Middle frontal gyrus (tissue), 1 donor: ENCODE measurements at regions not wholly inside any gene's neighbourhood (a gene's known extent, or its start where the extent isn't known, plus 50 kb on each side); places are given as distances from the start of the nearest gene placed in this dataset.

Experiments
- DNase-seq: peaks from one replicate; pipeline ENCODE4 v3.0.0-alpha.2; 2015; ENCODE audit warnings: low spot score; ENCODE audit errors: extremely low spot score

DNA sequence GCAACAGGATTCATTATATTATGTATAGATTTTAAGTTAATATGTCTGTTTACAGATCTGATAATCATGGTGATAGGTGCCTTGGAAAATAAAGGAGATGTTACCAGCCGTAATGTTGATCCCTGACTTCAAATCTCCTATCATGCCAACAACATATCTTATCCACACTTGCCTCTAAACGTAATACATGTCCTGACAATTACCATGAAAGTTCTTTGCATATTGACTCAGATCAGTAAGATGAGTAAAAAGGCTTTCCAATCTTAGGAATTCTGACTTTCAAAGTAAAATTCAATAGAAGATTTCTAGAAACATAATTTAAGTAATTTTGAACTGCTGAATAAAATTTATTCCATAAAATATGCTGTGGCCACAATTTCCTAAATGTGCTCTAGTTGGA lies 513.3 kb downstream of the ANKRD50 start:
- no peak for DNase-seq

DNA sequence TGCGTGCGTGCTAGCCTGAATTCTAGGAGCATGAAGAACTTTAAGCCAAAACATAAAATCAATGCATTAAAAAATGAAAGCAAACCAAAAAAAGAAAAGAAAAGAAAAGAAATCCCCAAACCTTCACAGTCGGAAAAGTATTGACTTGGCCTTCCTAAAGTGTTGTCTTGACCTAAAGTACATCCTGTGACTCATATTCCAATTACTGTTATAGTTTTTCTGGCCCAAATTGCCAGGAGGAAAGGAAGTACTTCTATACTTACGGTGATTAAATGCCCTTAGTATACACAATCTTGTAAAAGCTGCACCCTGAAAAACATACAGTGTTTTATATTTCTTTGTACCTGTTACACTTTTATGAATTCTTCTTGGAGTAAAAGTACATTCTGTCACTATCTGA lies 512.8 kb downstream of the ANKRD50 start:
- no peak for DNase-seq

DNA sequence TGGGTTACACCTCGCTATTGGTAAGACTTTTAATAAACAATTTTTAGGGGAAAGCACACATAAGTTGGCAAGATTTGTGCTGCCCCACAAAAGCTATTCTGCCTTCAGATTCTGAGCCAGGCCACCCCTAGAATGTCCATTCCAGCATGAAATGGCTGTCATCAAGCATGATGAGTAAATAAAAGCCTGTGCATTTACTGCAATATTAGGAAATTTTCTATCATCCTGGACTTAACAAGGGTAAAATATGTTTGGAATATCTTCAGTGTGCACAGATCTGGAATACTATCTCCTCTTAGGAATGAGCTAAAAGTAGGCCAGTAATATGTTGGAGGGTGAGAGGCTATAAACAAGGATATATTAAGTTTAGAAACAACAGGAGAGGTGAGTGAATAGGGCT lies 510.9 kb downstream of the ANKRD50 start:
- no peak for DNase-seq

- no peak for DNase-seq
These were observed 510.4 kb downstream of the ANKRD50 start for GRCh38 chr4:124202099-124202498.

DNA sequence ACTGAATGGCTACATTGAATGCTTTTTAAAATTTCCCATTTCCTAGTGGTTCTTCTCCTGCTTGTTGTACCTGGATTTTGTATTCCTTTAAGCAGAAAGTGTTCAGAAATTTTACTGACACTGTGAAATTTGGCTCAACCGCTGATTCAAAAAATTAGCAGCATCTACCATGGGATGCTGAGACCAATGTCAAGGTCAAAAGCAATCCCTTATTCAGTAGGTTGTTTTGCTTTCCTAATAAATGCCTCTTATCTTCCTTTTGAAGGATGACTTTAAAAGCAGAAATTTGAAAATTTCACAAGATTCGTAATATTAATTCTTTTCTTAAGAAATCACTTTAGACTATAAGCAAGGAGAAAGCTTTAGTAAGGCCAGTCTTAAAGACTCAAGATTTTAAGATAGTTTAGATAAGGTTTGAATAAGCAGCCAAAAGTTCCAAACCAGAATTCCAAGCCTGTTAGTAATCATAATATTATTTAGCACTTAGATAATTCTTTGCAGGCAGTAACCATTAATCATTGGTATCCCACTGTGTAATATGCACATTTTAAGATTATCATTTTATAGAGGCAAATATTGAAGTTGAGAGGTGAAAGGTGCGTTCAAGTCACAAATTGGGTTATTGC lies 508.8 kb downstream of the ANKRD50 start:
- no peak for DNase-seq

- no peak for DNase-seq
These were observed 505.5 kb downstream of the ANKRD50 start for GRCh38 chr4:124206779-124207605.

DNA sequence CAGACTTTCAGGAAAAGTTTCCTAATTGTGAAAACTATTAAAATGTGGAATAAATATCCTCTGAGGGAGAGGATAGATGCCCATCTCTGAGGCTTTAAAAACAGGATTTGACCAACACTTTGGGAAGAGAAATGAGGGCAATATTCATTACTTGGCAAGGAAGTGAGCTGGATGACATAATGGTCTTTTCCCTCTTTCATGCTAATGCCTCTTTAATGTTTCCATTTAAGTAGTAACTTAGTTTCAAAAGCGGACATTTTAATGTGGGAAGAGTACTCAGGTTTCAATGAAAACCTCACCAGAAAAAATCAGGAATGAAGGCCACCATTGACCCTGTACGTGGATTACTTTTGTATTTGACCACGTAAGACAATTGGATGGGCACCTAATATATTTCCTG lies 503.3 kb downstream of the ANKRD50 start:
- no peak for DNase-seq

DNA sequence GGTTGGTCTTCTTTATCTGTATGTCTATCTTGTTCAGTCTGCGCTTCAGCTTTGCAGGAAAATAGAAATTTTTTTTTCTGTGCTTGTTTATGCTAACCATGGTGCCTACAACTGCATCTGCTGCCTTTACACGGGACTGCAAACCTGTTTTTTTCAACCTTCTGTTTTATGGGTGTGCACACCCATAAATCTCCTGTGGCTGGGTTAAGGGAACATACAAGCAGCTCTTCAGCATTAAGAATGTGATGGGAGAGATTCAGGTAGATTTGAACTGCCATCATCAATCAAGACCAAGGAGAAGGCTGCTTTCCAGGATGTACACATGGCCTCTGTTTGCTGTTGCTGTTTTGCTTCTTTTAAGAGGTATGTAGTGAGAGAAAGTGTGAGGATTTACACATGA lies 502.9 kb downstream of the ANKRD50 start:
- no peak for DNase-seq

DNA sequence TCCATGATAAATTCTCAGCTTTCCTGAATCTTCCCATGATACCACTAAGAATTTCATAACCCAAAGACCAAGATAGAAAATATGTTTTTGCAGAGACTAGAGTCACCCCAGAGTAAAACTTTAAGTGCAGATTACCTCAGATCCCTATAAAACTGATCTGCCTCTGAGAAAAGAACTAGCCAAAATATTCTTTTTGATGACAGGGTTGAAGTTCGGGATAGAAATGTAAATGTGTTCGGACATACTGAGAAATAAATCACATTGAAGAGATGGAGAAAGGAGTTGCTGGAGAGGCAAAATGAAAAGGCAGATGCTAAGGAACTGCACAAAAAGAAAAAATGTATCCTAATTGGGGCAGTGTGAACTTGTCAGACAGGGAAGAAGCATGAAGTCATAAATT lies 501.8 kb downstream of the ANKRD50 start:
- DNase-seq, result no peak

DNA sequence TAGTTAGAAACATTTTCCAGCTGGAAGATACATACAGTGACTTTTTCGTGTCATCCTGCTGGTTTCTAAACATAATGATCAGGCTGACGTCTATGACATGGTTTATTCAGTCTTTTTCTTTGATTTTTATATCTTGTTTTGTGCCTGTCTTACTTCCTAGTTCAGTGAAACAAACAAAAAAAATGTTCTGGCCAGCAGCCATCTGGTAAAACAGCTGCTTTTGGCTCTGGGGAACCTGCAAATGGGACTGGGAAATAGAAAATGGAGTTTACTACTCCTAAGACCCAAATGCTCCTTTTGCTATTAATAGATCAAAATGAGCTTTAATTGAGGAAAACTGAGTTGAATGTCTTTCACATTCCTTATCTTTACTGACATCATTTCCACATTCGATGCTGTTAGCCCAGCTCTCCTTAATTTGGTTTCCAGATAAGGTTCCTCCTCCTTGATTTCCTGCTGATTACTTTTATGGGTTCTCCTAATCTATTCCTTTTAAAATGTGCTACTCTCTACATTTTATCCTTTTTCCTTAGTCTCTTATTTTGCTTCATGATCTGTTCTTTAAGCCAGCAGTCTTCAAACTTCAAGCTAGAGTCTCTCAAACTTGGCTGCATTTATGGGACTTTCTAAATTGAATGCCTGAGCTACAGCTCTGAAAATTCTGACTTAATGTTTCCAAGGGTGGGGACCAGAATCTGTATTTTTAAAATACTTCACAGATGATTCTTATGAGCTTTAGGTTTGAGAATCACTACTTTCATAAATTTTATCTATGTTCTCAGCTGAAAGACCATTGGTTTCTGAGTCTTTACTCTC lies 499.5 kb downstream of the ANKRD50 start:
- no peak for DNase-seq

DNA sequence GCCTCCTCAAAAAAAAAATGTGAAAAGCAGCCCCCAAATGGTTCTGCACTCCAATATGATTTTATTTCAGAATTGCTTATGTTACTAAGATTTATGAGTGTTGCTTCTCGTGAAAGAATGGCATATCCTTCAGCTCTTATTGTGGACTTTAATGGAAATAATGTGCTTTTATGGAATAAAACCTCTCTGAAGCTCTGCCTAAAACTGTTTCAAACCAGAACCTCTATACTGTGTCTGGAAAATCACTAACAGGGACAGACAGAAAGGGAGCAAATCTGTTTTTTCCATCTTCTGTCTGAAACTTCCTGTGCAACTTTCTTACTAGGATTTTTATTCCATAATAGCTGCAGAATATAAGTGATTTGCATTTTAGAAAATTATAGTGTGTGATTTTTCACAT lies 493.1 kb downstream of the ANKRD50 start:
- DNase-seq, result no peak

GRCh38 chr4:124224256-124224655 lies 488.3 kb downstream of the ANKRD50 start:
- DNase-seq, result no peak

DNA sequence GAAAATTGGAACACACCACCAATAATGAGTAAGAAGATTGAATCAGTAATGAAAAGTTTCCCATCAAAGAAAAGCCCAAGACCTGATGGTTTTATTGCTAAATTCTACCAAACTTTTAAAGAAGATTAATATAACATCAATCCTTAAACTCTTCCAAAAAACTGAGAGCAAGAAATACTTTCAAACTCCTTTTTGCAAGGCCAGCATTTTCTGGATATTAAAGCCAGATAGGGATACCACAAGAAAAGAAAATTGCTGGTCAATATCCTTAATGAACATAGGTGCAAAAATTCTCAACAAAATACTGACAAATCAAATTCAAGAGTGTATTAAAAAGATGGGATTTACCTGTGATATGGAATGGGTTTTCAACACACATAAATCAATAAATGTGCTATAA lies 484.6 kb downstream of the ANKRD50 start:
- DNase-seq, result no peak

- DNase-seq, result no peak
These were observed 482.3 kb downstream of the ANKRD50 start for GRCh38 chr4:124230268-124230667.

DNA sequence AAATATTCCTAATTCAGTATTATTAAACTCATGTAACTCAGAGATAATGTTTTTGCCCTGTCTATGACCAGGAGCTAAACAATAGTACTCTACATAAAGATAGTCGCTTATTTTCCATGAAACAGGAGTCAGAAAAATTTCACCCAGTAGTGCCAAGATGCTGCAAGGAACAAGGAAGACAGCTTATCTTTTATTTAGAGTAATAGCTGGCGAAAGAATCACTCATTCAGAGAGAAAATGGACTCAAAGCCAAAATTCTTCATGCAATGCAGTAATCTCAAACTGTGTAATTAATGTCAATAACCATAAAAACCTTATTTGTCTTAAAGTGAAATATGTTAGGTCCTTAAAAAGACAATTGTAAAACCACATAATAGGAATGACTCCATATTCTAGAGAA lies 477.8 kb downstream of the ANKRD50 start:
- no peak for DNase-seq

DNA sequence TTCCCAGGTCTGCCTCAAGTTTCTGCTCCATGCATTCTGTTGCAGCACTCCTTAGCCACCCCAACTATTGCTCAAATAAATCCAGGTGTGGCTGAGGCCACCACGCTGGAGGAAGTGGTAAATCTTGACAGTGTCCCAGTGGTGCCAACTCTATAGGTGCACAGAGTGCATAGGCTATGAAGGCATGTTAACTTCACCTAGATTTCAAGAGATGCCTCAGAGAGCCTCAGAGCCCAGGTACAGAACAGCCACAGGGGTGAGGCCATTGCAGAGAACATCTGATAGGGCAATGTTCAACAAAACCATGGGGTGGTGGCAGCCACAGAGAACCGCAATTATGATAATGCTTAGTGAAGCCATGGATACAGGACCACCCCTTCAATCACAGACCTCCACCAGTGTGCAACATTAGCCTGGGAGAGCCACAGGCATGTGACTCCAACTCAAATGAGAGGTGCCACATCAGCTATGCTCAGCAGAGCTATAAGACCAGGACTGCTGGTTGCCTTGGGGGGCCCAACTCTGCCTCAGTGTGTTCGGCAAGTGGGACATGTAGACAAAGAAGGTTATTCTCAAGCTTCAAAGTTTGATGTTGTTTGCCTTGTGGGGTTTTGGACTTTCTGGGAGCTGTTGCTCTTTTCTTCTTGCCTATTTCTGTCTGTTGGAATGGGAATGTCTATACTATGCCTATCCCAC lies 468.7 kb downstream of the ANKRD50 start:
- DNase-seq, result no peak

- DNase-seq, result no peak
These were observed 459.5 kb downstream of the ANKRD50 start for GRCh38 chr4:124253080-124253479.

DNA sequence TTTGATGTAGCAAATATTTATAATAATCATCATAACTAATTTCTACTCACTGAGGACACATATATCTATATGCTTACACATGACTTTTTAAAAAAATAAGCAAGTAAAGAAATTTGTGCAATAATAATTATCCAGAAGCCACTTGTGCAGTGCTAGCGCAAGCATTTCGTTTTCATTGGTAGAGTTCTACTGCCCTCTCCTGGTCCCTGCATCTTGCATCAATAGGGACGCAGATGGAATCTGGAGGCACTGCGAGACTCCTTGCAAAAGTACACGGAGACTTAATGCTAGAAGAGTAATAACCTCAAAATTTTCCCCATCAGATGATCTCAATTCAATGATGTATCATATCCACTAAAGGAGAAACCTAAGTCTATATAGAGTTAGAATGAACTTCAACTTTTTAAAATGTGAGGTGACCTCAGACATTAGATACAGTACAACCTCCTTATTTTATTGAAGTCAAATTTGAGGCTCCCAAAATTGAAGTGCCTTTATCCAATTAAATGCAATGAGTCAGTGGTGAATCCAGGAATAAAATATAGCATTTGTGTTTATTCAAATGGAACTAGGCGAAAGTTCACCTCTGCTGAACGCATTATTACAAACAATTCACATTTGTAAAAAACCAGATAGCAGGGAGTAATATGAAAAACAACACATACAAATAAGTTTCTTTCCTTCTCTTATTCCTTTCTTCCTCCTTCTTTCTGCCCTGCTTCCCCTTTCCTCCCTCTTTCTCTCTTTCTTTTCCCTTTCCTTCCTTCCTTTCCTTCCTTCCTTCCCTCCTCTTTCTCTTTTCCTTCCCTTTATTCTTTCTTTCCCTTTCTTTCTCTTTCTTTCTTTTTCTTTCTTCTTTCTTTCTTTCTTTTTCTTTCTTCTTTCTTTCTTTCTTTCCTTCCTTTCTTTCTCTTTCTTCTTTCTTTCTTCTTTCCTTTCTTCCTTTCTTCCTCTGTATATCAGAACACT lies 450.0 kb downstream of the ANKRD50 start:
- peak; percentile 64 for DNase-seq

DNA sequence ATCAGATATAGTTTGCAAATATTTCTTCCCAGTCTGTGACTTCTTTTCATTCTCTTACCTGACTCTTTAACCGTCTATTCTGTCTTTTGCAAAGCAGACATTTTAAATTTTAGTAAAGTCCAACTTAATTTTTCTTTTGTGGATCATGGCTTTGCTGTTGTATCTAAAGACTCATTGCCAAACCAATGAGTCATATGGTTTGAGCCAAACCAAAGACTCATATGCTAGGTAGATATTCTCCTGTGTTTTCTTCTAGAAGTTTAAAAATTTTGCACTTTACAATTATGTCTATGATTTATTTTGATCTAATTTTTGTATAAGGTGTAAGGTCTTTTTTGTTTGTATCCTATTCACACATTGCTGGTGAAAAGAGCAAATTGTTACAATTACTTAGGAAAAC lies 446.8 kb downstream of the ANKRD50 start:
- no peak for DNase-seq

DNA sequence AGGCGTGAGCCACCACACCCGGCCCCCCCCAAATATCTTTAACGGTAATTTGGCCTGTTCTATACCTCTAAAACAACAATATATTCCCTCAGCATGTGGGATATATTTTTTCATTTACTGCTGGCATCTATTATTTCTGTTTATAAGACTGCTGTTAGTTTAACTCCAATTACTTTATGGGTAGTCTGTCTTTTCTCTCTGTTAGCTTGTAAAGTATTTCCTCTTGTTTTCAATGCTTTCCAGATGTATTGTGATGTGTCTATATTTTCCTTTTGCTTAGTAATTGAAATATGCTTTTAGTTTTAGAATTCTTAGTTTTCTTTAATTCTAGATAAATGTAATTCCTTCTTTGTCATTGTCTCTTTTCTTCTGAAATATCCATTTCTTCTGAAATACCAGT lies 445.8 kb downstream of the ANKRD50 start:
- DNase-seq, result no peak
